ENCODE measurements at regions not wholly inside any gene's neighbourhood (a gene's known extent, or its start where the extent isn't known, plus 50 kb on each side); places are given as distances from the start of the nearest gene placed in this dataset.

GRCh38 chr10:71081912-71082311 lies 130.5 kb upstream of the UNC5B start:
- TF ChIP-seq CTCF (IDR thresholded peaks at IDR 0.05; ENCODE audit: borderline replicate concordance, control extremely low read depth, extremely low read depth, insufficient read depth, missing control alignments) = no peak
- in situ Hi-C loops (cut with MboI; ENCODE audit: low sequenced_read_pairs, unreplicated experiment) = no loop called here
- DNase-seq (ENCODE audit: low spot score) = peak; percentile 6

- no peak for TF ChIP-seq CTCF (IDR thresholded peaks at IDR 0.05; ENCODE audit: borderline replicate concordance, control extremely low read depth, extremely low read depth, insufficient read depth, missing control alignments)
- in situ Hi-C loops (cut with MboI; ENCODE audit: low sequenced_read_pairs, unreplicated experiment) = no loop called here
- DNase-seq (ENCODE audit: low spot score) = peak; percentile 16
These were observed 129.2 kb upstream of the UNC5B start for GRCh38 chr10:71082960-71083715.

GRCh38 chr10:71083716-71083975 lies 128.7 kb upstream of the UNC5B start:
- DNase-seq (ENCODE audit: low spot score) = no peak
- TF ChIP-seq CTCF (IDR thresholded peaks at IDR 0.05; ENCODE audit: borderline replicate concordance, control extremely low read depth, extremely low read depth, insufficient read depth, missing control alignments) = no peak
- in situ Hi-C loops (cut with MboI; ENCODE audit: low sequenced_read_pairs, unreplicated experiment) = no loop called here

- no peak for TF ChIP-seq CTCF (IDR thresholded peaks at IDR 0.05; ENCODE audit: borderline replicate concordance, control extremely low read depth, extremely low read depth, insufficient read depth, missing control alignments)
- in situ Hi-C loops (cut with MboI; ENCODE audit: low sequenced_read_pairs, unreplicated experiment) = no loop called here
- peak; percentile 14 for DNase-seq (ENCODE audit: low spot score)
These were observed 128.1 kb upstream of the UNC5B start for GRCh38 chr10:71084061-71084817.

- in situ Hi-C loops (cut with MboI; ENCODE audit: low sequenced_read_pairs, unreplicated experiment) = no loop called here
- TF ChIP-seq CTCF (IDR thresholded peaks at IDR 0.05; ENCODE audit: borderline replicate concordance, control extremely low read depth, extremely low read depth, insufficient read depth, missing control alignments) = no peak
- peak; percentile 8 for DNase-seq (ENCODE audit: low spot score)
These were observed 127.6 kb upstream of the UNC5B start for GRCh38 chr10:71084818-71085126.

- peak; percentile 16 for DNase-seq (ENCODE audit: low spot score)
- TF ChIP-seq CTCF (IDR thresholded peaks at IDR 0.05; ENCODE audit: borderline replicate concordance, control extremely low read depth, extremely low read depth, insufficient read depth, missing control alignments) = no peak
These were observed 126.5 kb upstream of the UNC5B start for GRCh38 chr10:71085689-71086438.

More at GRCh38 chr10:71085689-71086438, 126.5 kb upstream of the UNC5B start:
- in situ Hi-C loops (cut with MboI; ENCODE audit: low sequenced_read_pairs, unreplicated experiment) = no loop called here

All from GM13976 (cell line).